Activated CD8-positive, alpha-beta memory T cell treated with anti-CD3 and anti-CD28 coated beads, Interleukin-2, amount 50 U/mL, for 24 hours (primary cell): ENCODE measurements at regions not wholly inside any gene's neighbourhood (a gene's known extent, or its start where the extent isn't known, plus 50 kb on each side); places are given as distances from the start of the nearest gene placed in this dataset.
"Not testable (repeated sequence)": the region's sequence is repeated elsewhere in the genome, so short reads cannot be mapped to it uniquely, and the experiment has no call there.

Experiments
- DNase-seq: peaks from one replicate; pipeline ENCODE4 v3.0.0-alpha.2; 2020; ENCODE audit errors: extremely low read depth

GRCh38 chr3:101138817-101139216 is 145.6 kb upstream of the ABI3BP start:
- DNase-seq = no peak

- DNase-seq = no peak
Observed at GRCh38 chr3:101134331-101134730, 141.1 kb upstream of the ABI3BP start.

- no peak for DNase-seq
Observed at GRCh38 chr3:101133652-101134051, 140.4 kb upstream of the ABI3BP start.

- not testable (repeated sequence) for DNase-seq
Observed at GRCh38 chr3:101133197-101133596, 140.0 kb upstream of the ABI3BP start.

GRCh38 chr3:101131767-101132166 is 138.5 kb upstream of the ABI3BP start:
- DNase-seq = no peak

- DNase-seq = no peak
Observed at GRCh38 chr3:101128786-101129185, 135.6 kb upstream of the ABI3BP start.

GRCh38 chr3:101128001-101128400 is 134.8 kb upstream of the ABI3BP start:
- no peak for DNase-seq

- DNase-seq = no peak
Observed at GRCh38 chr3:101124125-101124524, 130.9 kb upstream of the ABI3BP start.

GRCh38 chr3:101123081-101123480 is 129.9 kb upstream of the ABI3BP start:
- DNase-seq = no peak

GRCh38 chr3:101122681-101123080 is 129.5 kb upstream of the ABI3BP start:
- no peak for DNase-seq

GRCh38 chr3:101120039-101120438 is 126.8 kb upstream of the ABI3BP start:
- DNase-seq = no peak

GRCh38 chr3:101119535-101119934 is 126.3 kb upstream of the ABI3BP start:
- DNase-seq = no peak

- no peak for DNase-seq
Observed at GRCh38 chr3:101117980-101118379, 124.8 kb upstream of the ABI3BP start.

- no peak for DNase-seq
Observed at GRCh38 chr3:101117465-101117864, 124.2 kb upstream of the ABI3BP start.

GRCh38 chr3:101110295-101110694 is 117.1 kb upstream of the ABI3BP start:
- not testable (repeated sequence) for DNase-seq

- DNase-seq = no peak
Observed at GRCh38 chr3:101104321-101104720, 111.1 kb upstream of the ABI3BP start.

GRCh38 chr3:101102678-101103296 is 109.6 kb upstream of the ABI3BP start:
- DNase-seq = no peak

- DNase-seq = no peak
Observed at GRCh38 chr3:101100361-101101009, 107.3 kb upstream of the ABI3BP start.

GRCh38 chr3:101099791-101100190 is 106.6 kb upstream of the ABI3BP start:
- no peak for DNase-seq

- DNase-seq = no peak
Observed at GRCh38 chr3:101096444-101096843, 103.2 kb upstream of the ABI3BP start.

- DNase-seq = no peak
Observed at GRCh38 chr3:101095693-101096430, 102.6 kb upstream of the ABI3BP start.

GRCh38 chr3:101091489-101091888 is 98.3 kb upstream of the ABI3BP start:
- no peak for DNase-seq

GRCh38 chr3:101085752-101086151 is 92.5 kb upstream of the ABI3BP start:
- no peak for DNase-seq
